HG03095 (cell line): ENCODE measurements at regions not wholly inside any gene's neighbourhood (a gene's known extent, or its start where the extent isn't known, plus 50 kb on each side); places are given as distances from the start of the nearest gene placed in this dataset.

ENCODE experiments used
- ATAC-seq: cut with Tn5 transposase; IDR thresholded peaks from one replicate; pipeline ENCODE4 v1.9.1; 2021; ENCODE audit warnings: moderate library complexity; ENCODE audit not compliant: unreplicated experiment

DNA sequence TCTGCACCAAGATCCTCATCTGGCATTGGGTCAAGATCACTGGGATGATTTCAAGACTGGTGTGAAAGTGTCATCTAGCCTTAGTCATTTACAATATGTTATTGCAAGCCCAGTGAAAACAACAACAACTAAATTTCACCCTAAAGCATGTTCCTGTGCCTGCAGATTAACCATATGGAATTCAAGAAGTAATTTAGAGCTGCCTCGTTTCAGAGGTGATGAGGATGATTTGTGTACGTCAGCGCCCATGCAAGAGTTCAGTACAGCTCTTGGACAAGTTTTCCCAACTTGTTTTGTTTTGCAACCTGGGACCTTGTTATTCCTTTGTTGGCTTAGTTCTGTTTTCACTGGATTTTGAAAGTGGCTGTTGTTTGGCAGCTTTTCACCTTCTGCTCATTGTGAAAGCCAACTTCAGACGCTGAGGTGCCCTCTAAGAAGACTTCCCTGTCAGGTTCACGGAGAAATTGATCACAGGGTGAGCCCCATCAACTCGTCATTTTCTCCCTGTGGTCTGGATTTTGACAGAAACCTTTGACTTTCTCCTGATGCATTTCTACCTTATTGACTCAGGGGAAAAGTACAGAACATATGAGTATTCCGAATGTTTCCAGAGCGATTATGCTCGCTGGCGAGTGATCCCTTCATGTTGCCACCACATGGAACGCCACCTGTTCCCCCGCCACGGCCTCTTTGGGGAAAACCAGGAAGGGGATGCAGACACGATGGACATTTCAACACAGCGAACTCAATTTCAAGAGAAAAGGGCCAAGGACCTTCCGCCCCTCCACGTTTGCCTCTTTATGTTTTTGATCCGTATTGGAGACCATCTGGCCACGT is 85.6 kb downstream of the FOXL1 start:
- ATAC-seq, result no peak

DNA sequence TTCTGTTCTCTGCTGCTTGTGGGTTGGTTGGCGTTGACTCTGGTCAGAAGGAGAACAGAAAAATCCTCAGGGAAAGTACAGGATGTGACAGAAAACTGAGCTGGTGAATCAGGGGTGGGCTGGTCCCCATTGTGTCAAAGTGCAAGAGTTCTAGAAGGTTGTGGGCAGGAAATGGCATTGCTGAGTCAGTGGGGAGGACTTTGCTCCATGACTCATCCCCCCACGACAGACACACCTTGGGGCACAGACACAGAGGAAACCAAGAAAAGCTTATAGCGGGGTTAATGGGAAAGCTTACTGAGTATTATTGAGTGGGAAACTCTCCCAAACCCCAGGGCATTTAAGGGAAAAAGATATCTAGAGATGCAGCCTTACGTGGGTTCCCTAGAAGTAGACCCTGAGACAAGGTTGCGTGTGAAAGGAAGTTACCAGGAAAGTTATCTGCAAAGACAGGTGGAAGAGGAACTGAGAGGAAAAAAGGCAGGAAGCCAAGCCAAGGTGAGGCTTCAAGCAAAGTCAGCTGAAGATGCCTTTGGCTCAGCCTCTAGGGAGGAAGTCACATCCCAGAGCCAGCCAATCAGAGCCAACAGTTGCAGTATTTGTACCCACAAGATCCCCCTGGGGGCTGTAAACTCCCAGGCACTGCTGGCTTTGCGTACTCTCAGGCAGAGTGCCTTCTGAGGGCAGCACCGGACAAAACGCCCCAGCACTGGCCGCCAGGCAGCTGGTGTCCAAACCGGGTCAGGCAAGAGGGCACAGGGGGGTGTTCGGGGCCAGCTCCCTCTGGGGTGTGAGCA is 86.4 kb downstream of the FOXL1 start:
- peak; percentile 58 for ATAC-seq

GRCh38 chr16:86665319-86665675 is 86.9 kb downstream of the FOXL1 start:
- ATAC-seq, result no peak

DNA sequence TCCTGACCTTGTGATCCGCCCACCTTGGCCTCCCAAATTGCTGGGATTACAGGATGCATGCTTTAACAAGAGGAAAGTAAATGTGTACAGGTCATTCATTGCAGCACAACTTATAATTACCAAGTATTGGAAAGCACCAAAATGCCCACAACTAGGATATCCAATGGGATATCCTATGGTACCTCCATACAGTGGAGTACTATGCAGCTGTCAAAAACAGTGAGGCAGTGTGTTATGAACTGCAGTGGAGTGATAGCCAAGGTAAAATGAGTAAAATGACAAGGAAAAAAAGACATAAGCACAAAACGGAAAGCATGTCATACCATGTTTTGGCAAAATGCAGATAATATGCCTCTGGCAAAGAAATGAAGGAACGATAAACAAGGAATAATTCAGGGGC is 87.6 kb downstream of the FOXL1 start:
- no peak for ATAC-seq

- ATAC-seq, result no peak
Measured at GRCh38 chr16:86667035-86667434, 88.7 kb downstream of the FOXL1 start.

DNA sequence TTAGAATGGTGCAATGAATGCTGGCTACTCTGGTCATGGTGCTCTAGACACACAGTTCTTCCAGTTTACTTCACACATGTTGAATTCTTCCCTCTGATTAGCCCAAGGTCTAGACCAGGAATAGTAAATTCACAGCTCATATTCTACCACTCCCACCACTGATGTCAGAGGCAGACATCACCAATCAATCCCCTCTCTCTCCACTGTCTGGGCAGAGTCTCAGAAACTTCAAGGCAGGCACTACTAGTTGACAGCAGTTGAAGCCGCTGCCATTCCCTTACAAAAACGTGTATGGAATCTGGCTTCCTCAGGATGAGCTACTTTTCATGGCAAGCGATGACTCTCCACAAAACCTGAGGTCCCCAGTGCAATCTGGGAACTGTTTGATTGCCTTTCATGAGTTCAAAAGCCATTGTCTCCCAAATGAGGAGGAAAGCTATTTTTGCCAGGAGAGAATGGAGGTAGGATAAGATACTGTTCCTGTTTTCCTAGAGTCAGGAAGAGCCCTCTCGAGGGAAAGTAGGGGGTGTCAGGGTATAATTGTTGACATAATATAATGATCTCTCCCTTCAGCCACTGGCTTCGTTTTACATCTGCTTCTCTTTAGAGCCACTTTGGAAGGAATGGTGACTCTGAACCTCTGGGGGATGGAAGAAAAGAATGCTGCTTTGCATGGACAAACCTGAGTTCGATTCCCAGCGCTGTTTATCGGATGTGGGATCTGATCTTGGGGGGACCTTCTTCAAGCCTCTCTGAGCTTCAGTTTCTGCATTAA is 90.0 kb downstream of the FOXL1 start:
- ATAC-seq, result no peak

DNA sequence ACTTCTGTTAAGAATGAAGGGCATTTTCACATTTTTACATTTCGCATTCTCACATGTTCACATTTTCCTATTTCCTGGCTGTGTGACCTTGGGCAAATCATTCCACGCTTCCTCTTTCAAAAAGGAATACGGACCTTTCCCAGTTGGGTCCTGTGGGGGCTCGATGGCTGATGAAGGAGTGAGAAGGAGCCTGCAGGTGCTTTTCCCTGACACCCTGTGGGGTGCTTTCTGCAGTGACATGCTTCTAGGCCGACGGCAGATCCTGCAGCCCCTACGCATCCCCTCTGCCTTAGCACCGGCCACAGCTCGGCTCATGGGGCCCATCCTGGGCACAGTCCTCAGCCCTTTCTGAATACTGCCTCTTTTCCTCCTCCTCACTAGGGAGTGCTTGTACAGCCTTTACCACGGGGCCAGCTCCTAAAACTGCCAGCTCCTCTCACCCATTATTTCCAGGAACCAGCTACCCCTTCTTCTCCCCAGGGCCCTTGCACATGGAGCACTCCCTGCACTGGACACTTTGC is 91.0 kb downstream of the FOXL1 start:
- no peak for ATAC-seq

DNA sequence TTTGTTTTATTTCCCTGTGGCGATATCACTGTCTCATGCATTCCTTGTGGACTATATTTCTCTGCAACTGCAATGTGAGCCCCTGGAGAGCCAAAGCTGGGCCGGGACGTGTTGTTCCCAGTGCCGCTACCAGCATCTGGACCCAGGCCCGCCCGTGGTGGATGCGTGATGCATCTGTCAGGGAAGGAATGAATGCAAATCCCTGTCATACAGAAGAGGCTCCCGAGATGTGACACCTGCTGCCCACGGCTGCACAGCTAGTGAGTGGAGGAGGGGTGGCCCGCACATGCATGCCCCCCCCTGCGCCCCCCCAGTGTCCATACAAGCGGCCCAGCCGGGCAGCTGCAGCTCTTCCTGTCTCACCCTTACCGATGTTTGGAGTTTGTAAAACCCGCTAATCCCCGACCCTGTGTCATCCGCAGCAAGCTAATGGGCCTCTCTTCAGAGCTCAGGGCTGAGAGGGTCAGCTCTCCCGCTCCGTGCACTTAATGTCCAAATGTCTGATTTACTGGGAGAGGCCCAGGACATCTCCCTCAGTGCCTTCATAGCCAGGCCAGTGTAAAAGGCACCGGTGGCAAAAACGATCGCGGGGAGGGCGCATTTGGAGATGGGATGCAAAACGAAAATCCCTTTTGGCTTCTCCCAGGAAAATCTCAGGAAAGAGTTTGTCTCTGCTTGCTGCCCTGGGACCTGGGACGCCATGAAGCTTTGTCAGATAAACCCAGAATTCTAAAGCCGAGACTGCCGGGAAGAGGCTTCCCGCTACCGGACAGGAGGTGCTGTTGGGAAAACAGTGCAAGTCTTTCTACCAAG is 91.8 kb downstream of the FOXL1 start:
- no peak for ATAC-seq

DNA sequence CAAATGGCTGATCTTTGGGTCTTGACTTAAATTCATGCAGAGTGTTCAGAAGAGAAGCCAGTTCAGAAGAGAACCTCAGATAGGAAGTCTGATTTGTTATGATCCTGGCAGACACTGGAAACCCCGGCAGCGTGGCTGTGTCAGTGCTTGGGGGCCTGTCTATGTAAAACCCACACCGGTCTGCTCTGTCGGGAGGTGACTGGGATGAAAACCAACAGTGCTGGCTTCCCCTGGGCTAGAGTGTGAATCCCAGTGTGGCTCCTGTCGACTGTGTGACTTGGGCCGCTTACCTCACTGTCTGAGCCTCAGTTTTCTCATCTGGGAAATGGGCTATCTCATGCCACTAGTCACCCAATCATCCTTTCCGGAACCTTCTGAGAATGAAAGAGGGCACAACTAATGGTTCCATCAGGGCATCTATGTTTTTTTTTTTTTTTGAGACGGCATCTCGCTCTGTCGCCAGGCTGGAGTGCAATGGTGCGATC is 92.4 kb downstream of the FOXL1 start:
- ATAC-seq, result no peak

DNA sequence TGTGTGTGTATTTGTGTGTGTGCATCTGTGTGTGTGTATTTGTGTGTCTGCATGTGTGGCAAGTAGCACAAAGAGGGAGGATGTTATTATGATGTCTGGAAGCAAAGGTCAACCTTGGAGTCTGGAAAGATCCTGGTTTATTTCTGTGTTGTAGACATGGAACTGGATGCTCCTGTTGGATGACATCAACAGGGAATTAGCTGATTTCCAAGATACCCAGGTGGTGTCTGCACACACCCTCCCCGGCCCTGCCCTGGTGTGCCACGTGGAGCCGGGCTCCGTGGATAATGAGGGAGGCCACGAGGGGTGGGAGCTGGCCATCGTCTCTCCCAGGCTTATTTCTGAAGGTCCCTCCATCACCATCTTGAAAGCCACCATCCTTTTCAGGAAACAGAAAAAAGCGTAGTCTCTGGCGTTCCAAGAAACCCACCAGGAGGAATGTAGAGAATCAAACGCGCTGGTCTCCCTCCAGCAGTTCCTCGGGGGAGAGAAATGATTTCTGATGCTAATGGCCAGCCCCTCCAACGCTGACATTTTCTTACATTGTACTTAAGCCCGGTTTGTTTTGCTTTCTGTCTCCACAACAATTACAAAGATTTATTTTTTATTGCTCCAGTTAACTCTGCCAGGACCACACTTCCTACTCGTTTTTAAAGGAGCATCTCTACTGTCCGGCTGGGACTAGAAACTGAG is 93.3 kb downstream of the FOXL1 start:
- no peak for ATAC-seq

GRCh38 chr16:86672179-86672863 is 94.0 kb downstream of the FOXL1 start:
- ATAC-seq, result no peak

DNA sequence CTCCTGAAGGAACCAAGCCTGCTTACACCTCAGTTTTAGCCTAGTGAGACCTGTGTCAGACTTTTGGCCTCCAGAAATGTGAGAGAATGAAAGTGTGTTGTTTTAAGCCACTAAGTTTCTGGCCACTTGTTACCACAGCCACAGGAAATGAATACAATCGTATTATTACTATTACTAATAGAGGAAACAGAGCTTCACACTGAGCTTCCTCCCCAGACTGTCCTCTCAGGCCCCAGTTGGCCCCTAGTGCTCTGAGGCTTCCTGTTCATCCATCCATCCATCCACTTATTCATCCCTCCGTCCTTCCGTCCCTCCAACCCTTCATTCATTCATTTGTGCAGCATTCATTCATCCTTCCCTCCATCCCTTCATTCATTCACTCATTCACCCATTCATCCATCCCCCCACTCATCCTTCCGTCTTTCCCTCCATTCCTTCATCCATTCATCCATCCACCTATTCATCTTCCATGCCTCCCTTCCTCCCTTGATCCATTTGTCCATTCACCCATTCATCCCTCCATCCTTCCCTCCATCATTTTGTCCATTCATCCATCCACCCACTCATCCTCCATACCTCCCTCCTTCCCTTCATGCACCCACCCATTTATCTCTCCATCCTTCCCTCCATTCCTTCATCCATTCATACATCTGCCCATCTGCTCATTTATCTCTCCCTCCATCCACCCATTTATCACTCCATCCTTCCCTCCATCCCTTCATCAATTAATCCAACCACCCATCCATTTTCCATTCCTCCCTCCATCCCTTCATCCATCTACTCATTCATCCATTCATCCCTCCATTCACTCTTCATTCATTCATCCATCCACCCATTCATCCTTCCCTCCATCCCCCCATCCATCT is 95.0 kb downstream of the FOXL1 start:
- no peak for ATAC-seq

- ATAC-seq, result no peak
Measured at GRCh38 chr16:86673956-86674453, 95.7 kb downstream of the FOXL1 start.

DNA sequence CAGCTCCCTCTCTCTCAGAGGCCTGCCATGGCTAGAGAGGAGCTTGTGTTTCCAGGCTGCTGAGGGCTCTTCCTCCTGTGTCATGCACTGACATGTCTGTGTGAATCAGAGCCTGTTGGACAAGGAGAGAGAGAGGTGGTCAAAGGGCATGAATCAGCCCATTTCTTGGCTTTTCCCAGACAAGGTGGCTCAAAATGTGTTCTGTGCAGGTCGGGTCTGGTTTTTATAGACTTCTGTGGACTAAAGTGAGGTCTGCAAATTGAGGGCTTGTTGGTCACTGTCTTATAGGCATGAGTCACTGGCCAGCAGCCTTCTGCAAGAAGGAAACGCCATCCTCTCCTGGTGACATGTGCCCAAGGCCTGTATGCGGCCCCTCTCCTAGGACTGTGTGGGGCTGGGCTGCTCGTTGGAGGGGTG is 97.9 kb downstream of the FOXL1 start:
- no peak for ATAC-seq

DNA sequence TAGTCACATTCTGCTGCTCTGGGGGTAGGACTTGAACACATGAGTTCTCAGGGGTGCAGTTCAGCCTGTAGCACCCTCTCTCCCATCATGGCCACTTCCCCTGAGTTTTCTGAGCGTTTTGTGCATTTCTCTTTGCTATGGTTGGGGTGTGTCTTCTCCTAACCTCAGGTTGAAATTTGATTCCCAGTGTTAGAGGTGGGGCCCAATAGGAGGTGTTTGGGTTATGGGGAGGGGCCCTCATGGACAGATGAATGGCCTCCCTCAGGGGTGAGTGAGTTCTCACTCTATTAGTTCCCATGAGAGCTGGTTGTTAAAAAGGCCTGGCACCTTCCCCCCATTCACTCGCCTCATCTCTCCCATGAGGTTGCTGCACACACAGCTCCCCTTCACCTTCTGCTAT is 101.1 kb downstream of the FOXL1 start:
- ATAC-seq, result no peak

DNA sequence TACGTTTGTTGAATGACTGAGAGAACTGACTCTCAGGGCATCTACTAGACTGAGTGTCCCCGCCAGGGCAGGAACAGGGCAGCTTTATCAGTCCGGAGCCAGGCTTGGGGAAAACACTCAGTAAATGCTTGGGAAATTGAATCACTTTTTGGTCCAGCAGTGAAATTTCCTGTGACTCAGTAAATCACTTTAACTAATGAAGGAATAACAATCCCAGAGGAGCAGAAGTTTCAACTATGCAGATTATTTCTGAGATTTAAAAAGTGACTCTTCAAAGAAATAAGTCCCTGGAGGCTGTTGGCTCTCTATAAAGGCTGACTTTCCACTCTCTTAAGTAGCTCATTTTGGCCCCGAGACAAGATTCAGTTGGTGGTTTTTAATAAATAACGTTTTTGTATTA is 101.8 kb downstream of the FOXL1 start:
- no peak for ATAC-seq

DNA sequence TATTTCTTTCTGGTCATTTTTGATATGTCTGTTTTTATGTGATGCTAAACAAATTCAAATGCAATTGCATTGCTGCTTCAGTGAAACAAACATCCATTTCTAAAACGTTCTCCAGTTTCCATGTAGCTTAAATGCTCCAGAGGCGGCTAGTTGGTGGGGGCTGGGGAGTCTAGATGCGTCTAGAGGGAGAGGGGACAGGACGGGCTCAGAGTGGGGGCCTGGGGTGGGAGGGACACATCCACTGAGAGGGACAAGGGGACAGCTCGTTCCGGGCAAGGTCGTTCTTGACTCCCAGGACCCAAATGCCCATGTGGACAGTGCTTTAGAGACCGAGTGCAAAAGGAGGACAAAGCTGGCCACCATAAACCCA is 102.3 kb downstream of the FOXL1 start:
- ATAC-seq, result no peak
